ENCODE measurements at regions not wholly inside any gene's neighbourhood (a gene's known extent, or its start where the extent isn't known, plus 50 kb on each side); places are given as distances from the start of the nearest gene placed in this dataset.
"Not testable (repeated sequence)": the region's sequence is repeated elsewhere in the genome, so short reads cannot be mapped to it uniquely, and the experiment has no call there.

- no peak for DNase-seq
Observed at GRCh38 chr10:31679936-31680335, 248.7 kb downstream of the ARHGAP12 start.

DNA sequence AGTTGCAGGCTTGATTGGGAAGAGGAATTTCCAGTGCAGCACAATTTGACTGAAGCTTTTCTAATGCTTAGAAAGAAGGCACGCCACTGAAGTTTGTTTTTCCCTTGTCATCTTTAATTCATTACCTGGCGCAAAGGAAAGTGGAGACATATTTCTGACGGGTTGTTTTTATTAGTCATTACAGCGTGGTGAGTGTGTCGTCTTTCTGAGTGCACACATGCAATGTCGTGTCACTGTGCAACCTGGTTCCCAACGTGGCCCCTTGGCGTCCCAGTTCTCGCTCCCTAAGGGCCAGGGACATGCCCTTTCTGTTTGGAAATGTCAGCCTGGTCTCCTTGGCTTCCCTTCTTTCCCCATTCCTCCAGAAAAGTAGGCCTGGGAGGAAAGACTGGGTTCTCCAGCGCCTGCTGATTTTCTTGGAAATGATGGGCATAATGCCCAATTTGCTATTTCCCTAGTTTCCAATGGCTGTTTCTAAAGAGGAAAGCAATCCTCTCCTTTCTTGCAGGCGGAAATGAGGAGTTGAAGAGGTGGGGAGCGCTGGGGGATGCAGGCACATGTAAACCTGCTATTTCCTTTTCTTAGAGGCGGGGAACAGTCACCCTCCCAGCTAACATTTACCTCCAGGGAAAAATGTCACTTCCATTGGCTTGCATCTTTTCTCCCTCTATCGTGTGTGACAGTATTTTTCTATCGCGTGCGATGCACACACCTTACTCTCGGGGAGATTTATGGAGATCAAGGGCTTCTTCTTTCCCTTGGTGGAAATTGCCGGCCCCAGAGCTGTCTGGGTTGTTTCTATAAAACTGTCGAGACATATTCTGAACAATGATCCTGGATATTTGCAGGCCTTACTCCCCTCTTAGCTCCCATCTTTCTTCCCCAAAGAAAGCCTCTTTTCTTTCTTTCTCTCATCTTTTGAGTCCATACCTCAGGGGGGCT, 249.8 kb downstream of the ARHGAP12 start:
- DNase-seq: no peak

- no peak for DNase-seq
Observed at GRCh38 chr10:31678139-31678536, 250.5 kb downstream of the ARHGAP12 start.

- no peak for DNase-seq
Observed at GRCh38 chr10:31677195-31678138, 251.2 kb downstream of the ARHGAP12 start.

DNA sequence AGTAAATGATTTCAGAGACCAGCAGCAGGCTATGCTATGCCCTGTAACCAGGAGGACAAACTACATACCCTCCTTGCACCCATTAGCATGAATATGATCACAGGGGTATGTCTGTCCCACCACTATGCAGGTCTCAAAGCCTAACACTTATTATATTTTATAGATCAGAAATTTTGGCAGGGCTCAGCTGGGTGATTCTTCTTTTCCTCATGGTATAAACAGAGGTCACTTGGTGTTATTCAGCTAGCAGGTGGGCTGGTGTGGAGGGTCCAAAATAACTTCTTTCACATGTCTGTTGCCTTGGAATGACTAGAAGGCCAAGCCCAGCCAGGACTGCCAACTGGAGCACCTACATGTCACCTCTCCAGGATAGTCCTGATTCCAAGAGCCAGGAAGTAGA, 252.9 kb downstream of the ARHGAP12 start:
- DNase-seq: no peak

GRCh38 chr10:31669357-31669756, 259.3 kb downstream of the ARHGAP12 start:
- no peak for DNase-seq

- no peak for DNase-seq
Observed at GRCh38 chr10:31668326-31668725, 260.3 kb downstream of the ARHGAP12 start.

GRCh38 chr10:31665764-31666279, 262.8 kb downstream of the ARHGAP12 start:
- not testable (repeated sequence) for DNase-seq

DNA sequence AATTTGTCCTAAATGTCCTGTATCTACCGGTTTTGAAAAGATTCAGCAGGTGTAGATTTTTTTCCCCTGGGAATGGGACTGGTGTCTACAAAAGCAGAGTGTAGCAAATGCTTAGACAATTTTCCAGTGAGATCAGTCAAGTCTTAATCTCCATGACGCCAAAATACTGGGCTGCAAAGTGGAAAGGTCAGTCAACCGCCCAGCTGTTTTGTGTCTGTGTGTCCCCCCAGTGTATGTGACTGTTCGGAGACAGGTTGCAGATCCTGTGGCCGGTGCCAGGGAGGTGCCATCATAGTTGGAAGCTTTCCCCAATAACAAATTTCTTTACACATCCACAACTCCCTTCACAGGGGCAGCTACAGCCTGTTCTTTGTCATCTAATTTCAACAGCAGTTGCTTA, 263.8 kb downstream of the ARHGAP12 start:
- DNase-seq: no peak

DNA sequence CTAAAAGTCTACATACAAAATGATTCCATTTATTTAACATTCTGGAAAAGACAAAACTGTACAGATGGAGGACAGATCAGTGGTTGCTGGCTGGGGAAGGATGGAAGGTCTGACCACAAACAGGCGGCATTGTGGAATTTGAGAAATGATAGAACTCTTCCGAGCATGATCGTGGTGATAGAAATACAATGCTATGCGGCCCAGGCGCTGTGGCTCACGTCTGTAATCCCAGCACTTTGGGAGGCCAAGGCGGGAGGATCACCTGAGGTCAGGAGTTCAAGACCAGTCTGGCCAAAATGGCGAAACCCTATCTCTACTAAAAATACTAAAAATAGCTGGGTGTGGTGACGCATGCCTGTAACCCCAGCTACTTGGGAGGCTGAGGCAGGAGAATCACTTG, 264.6 kb downstream of the ARHGAP12 start:
- not testable (repeated sequence) for DNase-seq

GRCh38 chr10:31660300-31660699, 268.3 kb downstream of the ARHGAP12 start:
- DNase-seq: no peak

DNA sequence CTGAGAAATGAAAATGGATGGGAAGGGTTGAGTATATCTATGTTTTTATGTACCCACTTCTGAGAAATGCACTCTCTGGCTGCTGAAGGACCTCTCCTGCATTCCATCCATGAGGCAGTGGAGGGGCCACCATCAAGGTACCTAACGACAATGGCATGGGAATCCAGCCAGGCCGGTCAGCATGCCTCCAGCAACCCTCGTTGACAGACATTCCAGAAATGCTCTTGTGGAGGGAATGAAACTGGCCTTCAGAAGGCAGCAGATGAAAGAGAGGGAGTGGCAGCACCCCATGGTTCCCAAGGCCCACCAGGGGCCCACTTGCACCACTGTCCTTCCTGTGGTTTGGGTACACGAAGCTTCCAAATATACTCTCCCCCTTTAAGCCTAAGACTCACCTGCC, 269.0 kb downstream of the ARHGAP12 start:
- no peak for DNase-seq

GRCh38 chr10:31657434-31657872, 271.2 kb downstream of the ARHGAP12 start:
- no peak for DNase-seq

- no peak for DNase-seq
Observed at GRCh38 chr10:31656851-31657433, 271.7 kb downstream of the ARHGAP12 start.

DNA sequence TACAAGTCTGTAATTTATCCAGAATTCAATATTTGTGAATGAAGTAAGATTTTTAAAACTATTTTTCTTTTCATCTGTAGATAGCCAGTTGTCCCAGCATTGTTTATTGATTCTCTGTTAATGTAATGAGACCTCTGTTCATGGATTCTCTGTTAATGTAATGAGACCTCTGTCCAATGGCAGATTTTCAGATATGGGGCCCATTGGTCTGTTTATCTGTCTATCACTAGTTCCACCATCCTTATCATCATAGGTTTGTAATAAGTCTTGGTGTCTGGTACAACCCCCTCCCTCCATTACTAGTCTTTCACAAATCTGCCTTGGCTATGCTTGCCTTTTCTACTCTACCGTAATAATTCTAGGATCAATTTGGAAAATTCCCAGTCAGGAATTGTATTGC, 276.6 kb downstream of the ARHGAP12 start:
- no peak for DNase-seq

- no peak for DNase-seq
Observed at GRCh38 chr10:31650010-31650409, 278.6 kb downstream of the ARHGAP12 start.

DNA sequence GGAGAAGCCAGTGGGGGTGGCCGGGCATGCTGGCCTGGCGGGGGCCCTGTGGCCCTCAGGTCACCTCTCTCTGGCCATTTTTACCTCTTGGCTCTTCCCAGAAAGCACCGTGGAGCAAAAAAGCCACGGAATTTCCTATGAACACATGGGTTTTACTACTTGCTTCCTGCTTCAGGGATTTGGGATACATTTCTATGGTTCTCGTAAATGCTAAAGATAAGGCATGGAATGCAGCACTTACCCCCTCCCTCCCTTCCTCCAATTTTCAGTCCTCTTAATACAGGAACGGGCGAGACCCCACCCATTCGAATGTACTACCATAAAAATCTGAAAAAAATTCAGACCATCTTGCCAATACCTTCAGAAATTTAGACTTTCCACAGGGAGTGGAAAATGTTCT, 279.7 kb downstream of the ARHGAP12 start:
- DNase-seq: no peak

- no peak for DNase-seq
Observed at GRCh38 chr10:31647861-31648260, 280.8 kb downstream of the ARHGAP12 start.

GRCh38 chr10:31646519-31646918, 282.1 kb downstream of the ARHGAP12 start:
- no peak for DNase-seq

DNA sequence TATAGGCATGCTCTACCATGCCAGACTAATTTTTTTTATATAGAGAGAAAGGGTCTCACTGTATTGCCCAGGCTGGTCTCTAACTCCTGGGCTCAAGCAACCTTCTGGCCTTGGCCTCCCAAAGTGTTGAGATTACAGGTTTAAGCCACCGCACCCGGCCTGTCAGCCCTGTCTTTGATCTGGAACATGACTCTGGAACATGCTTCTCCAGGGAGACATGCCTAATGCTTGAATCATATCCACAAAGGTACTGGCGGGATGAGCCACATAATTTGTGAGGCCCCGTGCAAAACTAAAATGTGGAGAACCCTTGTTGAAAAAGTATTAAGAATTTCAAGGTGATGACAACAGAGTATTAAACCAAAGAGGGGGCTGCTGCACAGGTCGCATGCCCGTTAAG, 282.8 kb downstream of the ARHGAP12 start:
- DNase-seq: no peak

- DNase-seq: no peak
Observed at GRCh38 chr10:31644931-31645633, 283.5 kb downstream of the ARHGAP12 start.

- no peak for DNase-seq
Observed at GRCh38 chr10:31642281-31642680, 286.4 kb downstream of the ARHGAP12 start.
